GM10248 (cell line): ENCODE measurements at regions not wholly inside any gene's neighbourhood (a gene's known extent, or its start where the extent isn't known, plus 50 kb on each side); places are given as distances from the start of the nearest gene placed in this dataset.
"Not testable (repeated sequence)": the region's sequence is repeated elsewhere in the genome, so short reads cannot be mapped to it uniquely, and the experiment has no call there.

ENCODE experiments used
- CTCF ChIA-PET: fragments of 300-600 bp; sonication (Branson Sonifier 250); formaldehyde crosslinking; extraction: SDS; loops from one replicate; lab custom pipeline; 2021; ENCODE audit warnings: antibody characterized with exemption; lab: Yijun Ruan, JAX
- POLR2A ChIA-PET: fragments of 350-650 bp; sonication (Branson Sonifier 250); formaldehyde crosslinking; extraction: SDS; loops from one replicate; lab custom pipeline; 2020; ENCODE audit warnings: antibody characterized with exemption; lab: Yijun Ruan, JAX
- DNase-seq: peaks from one replicate; pipeline ENCODE4 v3.0.0; 2012; ENCODE audit errors: extremely low spot score
- CTCF ChIP-seq: IDR thresholded peaks from 2 replicates; pipeline ENCODE4 v1.5.1; 2012; ENCODE audit warnings: mild to moderate bottlenecking, low read depth; ENCODE audit errors: extremely low read depth, missing control alignments, control extremely low read depth

- DNase-seq: no peak
- ChIA-PET CTCF (no interaction called here), POLR2A (no interaction called here)
- no peak for TF ChIP-seq CTCF
Observed at GRCh38 chr1:115530407-115530806, 111.4 kb upstream of the VANGL1 start.

- CTCF ChIA-PET: interaction anchor here (1.5 kb wide), 1 partner anchor 326 kb away, joined by 3 read pairs; no protein-coding TSS in a partner anchor
- POLR2A ChIA-PET: no interaction called here
- no peak for TF ChIP-seq CTCF
- DNase-seq: no peak
Observed at GRCh38 chr1:115529216-115529897, 112.4 kb upstream of the VANGL1 start.

- DNase-seq, POLR2A ChIA-PET: not testable (repeated sequence)
- CTCF ChIA-PET: interaction anchor here (1.5 kb wide), 1 partner anchor 325 kb away, joined by 3 read pairs; no protein-coding TSS in a partner anchor
Observed at GRCh38 chr1:115528336-115528735, 113.4 kb upstream of the VANGL1 start.

- no peak for DNase-seq
- TF ChIP-seq CTCF: no peak
- CTCF ChIA-PET: no interaction called here
- POLR2A ChIA-PET: no interaction called here
Observed at GRCh38 chr1:115527746-115528145, 114.0 kb upstream of the VANGL1 start.

- ChIA-PET CTCF (no interaction called here), POLR2A (no interaction called here)
- DNase-seq: no peak
- no peak for TF ChIP-seq CTCF
Observed at GRCh38 chr1:115526900-115527299, 114.9 kb upstream of the VANGL1 start.

GRCh38 chr1:115524236-115524635, 117.5 kb upstream of the VANGL1 start:
- no peak for DNase-seq
- TF ChIP-seq CTCF: no peak
- ChIA-PET POLR2A (no interaction called here), CTCF (interaction anchor here (0.7 to 1.8 kb wide), 2 partner anchors 13 to 83 kb away, joined by 3 read pairs; no protein-coding TSS in a partner anchor)

- ChIA-PET CTCF (no interaction called here), POLR2A (no interaction called here)
- DNase-seq: no peak
- TF ChIP-seq CTCF: no peak
Observed at GRCh38 chr1:115522386-115522785, 119.4 kb upstream of the VANGL1 start.
